ENCODE measurements at regions not wholly inside any gene's neighbourhood (a gene's known extent, or its start where the extent isn't known, plus 50 kb on each side); places are given as distances from the start of the nearest gene placed in this dataset.

GRCh38 chr10:89829262-89829886 lies 128.0 kb downstream of the KIF20B start:
- H3K36me3 ChIP-seq (ENCODE audit: insufficient read depth, low read length) = no peaks in the 10 kb centered on the region
- H3K27me3 ChIP-seq (ENCODE audit: control insufficient read depth, insufficient read depth, low read length) = peaks cover 5% of the 10 kb centered on the region
- H3K4me1 ChIP-seq (ENCODE audit: control insufficient read depth, insufficient read depth, low read length) = no peaks in the 10 kb centered on the region
- H3K9me3 ChIP-seq (replicated peaks; ENCODE audit: low read length) = no peaks in the 10 kb centered on the region
- H3K4me2 ChIP-seq (ENCODE audit: low read length) = no peak overlapping the region
- no peak overlapping the region for H3K4me3 ChIP-seq (ENCODE audit: low read length)
- no peak overlapping the region for H3K9ac ChIP-seq (ENCODE audit: low read depth, low read length)

- no peaks in the 10 kb centered on the region for H3K9me3 ChIP-seq (replicated peaks; ENCODE audit: low read length)
- H3K4me1 ChIP-seq (ENCODE audit: control insufficient read depth, insufficient read depth, low read length) = no peaks in the 10 kb centered on the region
Observed at GRCh38 chr10:89829887-89830269, 128.5 kb downstream of the KIF20B start.

DNA sequence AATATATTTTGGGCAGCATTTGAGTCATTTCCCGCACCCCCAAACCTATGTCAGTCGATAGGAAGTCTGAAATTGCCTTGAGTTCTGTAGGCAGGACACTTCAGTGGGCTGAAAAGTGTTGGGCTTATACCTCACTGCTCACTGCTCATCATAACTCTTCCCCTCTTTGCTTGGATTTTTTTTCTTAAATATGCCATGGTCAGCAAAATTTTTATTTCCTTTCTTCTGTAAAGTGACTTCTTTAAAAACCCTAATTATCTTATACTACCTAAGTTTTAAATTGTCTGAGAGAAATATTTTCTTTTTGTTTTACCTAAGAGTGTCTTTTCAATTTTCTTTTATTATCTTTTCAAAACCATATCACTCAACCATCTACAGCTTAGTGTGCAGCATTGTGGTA lies 129.2 kb downstream of the KIF20B start:
- no peak overlapping the region for H3K4me3 ChIP-seq (ENCODE audit: low read length)
- H3K27me3 ChIP-seq (ENCODE audit: control insufficient read depth, insufficient read depth, low read length) = peaks cover 8% of the 10 kb centered on the region
- H3K9me3 ChIP-seq (replicated peaks; ENCODE audit: low read length) = no peaks in the 10 kb centered on the region
- H3K9ac ChIP-seq (ENCODE audit: low read depth, low read length) = no peak overlapping the region
- no peaks in the 10 kb centered on the region for H3K4me1 ChIP-seq (ENCODE audit: control insufficient read depth, insufficient read depth, low read length)
- H3K36me3 ChIP-seq (ENCODE audit: insufficient read depth, low read length) = no peaks in the 10 kb centered on the region
- H3K4me2 ChIP-seq (ENCODE audit: low read length) = no peak overlapping the region

More at GRCh38 chr10:89829887-89830269, 128.5 kb downstream of the KIF20B start:
- no peak overlapping the region for H3K4me3 ChIP-seq (ENCODE audit: low read length)
- no peak overlapping the region for H3K9ac ChIP-seq (ENCODE audit: low read depth, low read length)
- no peak overlapping the region for H3K4me2 ChIP-seq (ENCODE audit: low read length)
- H3K36me3 ChIP-seq (ENCODE audit: insufficient read depth, low read length) = no peaks in the 10 kb centered on the region
- H3K27me3 ChIP-seq (ENCODE audit: control insufficient read depth, insufficient read depth, low read length) = peaks cover 5% of the 10 kb centered on the region

GRCh38 chr10:89836840-89837164 lies 135.4 kb downstream of the KIF20B start:
- H3K4me3 ChIP-seq (ENCODE audit: low read length) = no peak overlapping the region
- H3K9me3 ChIP-seq (replicated peaks; ENCODE audit: low read length) = no peaks in the 10 kb centered on the region
- H3K4me1 ChIP-seq (ENCODE audit: control insufficient read depth, insufficient read depth, low read length) = peaks cover 7% of the 10 kb centered on the region
- H3K36me3 ChIP-seq (ENCODE audit: insufficient read depth, low read length) = no peaks in the 10 kb centered on the region
- peaks cover 32% of the 10 kb centered on the region for H3K27me3 ChIP-seq (ENCODE audit: control insufficient read depth, insufficient read depth, low read length)
- no peak overlapping the region for H3K9ac ChIP-seq (ENCODE audit: low read depth, low read length)
- peak overlapping the region; percentile 82 for H3K4me2 ChIP-seq (ENCODE audit: low read length)

- Histone ChIP-seq H3K9ac (ENCODE audit: low read depth, low read length) (peak overlapping the region; percentile 25), H3K4me3 (ENCODE audit: low read length) (peak overlapping the region; percentile 62), H3K4me1 (ENCODE audit: control insufficient read depth, insufficient read depth, low read length) (peaks cover 7% of the 10 kb centered on the region), H3K27me3 (ENCODE audit: control insufficient read depth, insufficient read depth, low read length) (peaks cover 32% of the 10 kb centered on the region), H3K4me2 (ENCODE audit: low read length) (peak overlapping the region; percentile 82), H3K36me3 (ENCODE audit: insufficient read depth, low read length) (no peaks in the 10 kb centered on the region), H3K9me3 (replicated peaks; ENCODE audit: low read length) (no peaks in the 10 kb centered on the region)
Observed at GRCh38 chr10:89837165-89838043, 136.0 kb downstream of the KIF20B start.

GRCh38 chr10:89838044-89838615 lies 136.7 kb downstream of the KIF20B start:
- H3K4me3 ChIP-seq (ENCODE audit: low read length) = no peak overlapping the region

GRCh38 chr10:89845541-89846280 lies 144.3 kb downstream of the KIF20B start:
- Histone ChIP-seq H3K4me3 (ENCODE audit: low read length) (no peak overlapping the region), H3K36me3 (ENCODE audit: insufficient read depth, low read length) (no peaks in the 10 kb centered on the region), H3K4me2 (ENCODE audit: low read length) (no peak overlapping the region), H3K9me3 (replicated peaks; ENCODE audit: low read length) (no peaks in the 10 kb centered on the region), H3K27me3 (ENCODE audit: control insufficient read depth, insufficient read depth, low read length) (peaks cover 38% of the 10 kb centered on the region), H3K9ac (ENCODE audit: low read depth, low read length) (no peak overlapping the region), H3K4me1 (ENCODE audit: control insufficient read depth, insufficient read depth, low read length) (no peaks in the 10 kb centered on the region)

More at GRCh38 chr10:89838044-89838615, 136.7 kb downstream of the KIF20B start:
- Histone ChIP-seq H3K36me3 (ENCODE audit: insufficient read depth, low read length) (no peaks in the 10 kb centered on the region), H3K4me1 (ENCODE audit: control insufficient read depth, insufficient read depth, low read length) (peaks cover 7% of the 10 kb centered on the region), H3K4me2 (ENCODE audit: low read length) (peak overlapping the region; percentile 82), H3K9ac (ENCODE audit: low read depth, low read length) (no peak overlapping the region), H3K9me3 (replicated peaks; ENCODE audit: low read length) (no peaks in the 10 kb centered on the region), H3K27me3 (ENCODE audit: control insufficient read depth, insufficient read depth, low read length) (peaks cover 32% of the 10 kb centered on the region)

DNA sequence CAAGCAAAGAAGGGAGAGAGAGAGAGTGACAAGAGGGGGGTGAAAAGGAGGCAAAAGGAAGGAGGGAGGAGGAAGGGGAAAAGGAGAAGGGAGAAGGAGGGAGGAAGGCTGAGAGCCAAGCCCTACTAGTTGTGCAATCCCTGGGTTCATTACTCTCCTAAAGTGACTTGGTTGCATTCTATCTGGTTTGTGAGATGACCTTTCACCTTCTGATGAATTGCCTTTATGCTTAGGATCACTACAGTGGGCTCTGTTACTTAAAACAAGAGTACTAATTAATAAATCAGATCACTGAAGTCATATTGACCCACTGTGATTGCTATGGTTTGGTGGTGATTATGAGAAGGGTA lies 144.9 kb downstream of the KIF20B start:
- H3K4me3 ChIP-seq (ENCODE audit: low read length) = no peak overlapping the region
- no peak overlapping the region for H3K4me2 ChIP-seq (ENCODE audit: low read length)
- peaks cover 40% of the 10 kb centered on the region for H3K27me3 ChIP-seq (ENCODE audit: control insufficient read depth, insufficient read depth, low read length)
- no peaks in the 10 kb centered on the region for H3K4me1 ChIP-seq (ENCODE audit: control insufficient read depth, insufficient read depth, low read length)
- no peak overlapping the region for H3K9ac ChIP-seq (ENCODE audit: low read depth, low read length)
- no peaks in the 10 kb centered on the region for H3K9me3 ChIP-seq (replicated peaks; ENCODE audit: low read length)
- no peaks in the 10 kb centered on the region for H3K36me3 ChIP-seq (ENCODE audit: insufficient read depth, low read length)

- Histone ChIP-seq H3K9me3 (replicated peaks; ENCODE audit: low read length) (no peaks in the 10 kb centered on the region), H3K9ac (ENCODE audit: low read depth, low read length) (no peak overlapping the region), H3K4me3 (ENCODE audit: low read length) (no peak overlapping the region), H3K4me1 (ENCODE audit: control insufficient read depth, insufficient read depth, low read length) (no peaks in the 10 kb centered on the region), H3K36me3 (ENCODE audit: insufficient read depth, low read length) (no peaks in the 10 kb centered on the region), H3K27me3 (ENCODE audit: control insufficient read depth, insufficient read depth, low read length) (peaks cover 44% of the 10 kb centered on the region), H3K4me2 (ENCODE audit: low read length) (no peak overlapping the region)
Observed at GRCh38 chr10:89846786-89847185, 145.4 kb downstream of the KIF20B start.

DNA sequence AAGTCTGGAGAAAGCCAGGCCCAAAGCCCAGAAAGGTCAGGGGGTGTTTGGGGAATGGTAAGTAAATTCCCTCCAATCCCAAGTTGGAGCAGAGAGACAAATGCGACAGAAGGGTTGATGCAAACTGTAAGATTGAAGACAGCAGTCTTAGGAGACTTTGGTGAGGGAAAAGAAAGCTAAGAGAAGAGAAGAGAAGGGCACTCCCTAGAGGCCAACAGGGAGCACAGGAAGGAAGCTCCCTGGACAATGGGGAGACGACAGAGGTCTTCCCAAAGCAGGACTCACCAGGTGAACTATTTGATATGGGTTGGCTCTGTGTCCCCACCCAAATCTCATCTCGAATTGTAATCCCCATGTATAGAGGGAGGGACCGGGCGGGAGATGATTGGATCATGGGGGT lies 151.5 kb downstream of the KIF20B start:
- Histone ChIP-seq H3K36me3 (ENCODE audit: insufficient read depth, low read length) (no peaks in the 10 kb centered on the region), H3K9me3 (replicated peaks; ENCODE audit: low read length) (no peaks in the 10 kb centered on the region), H3K4me2 (ENCODE audit: low read length) (no peak overlapping the region), H3K27me3 (ENCODE audit: control insufficient read depth, insufficient read depth, low read length) (peaks cover 44% of the 10 kb centered on the region), H3K4me1 (ENCODE audit: control insufficient read depth, insufficient read depth, low read length) (no peaks in the 10 kb centered on the region), H3K9ac (ENCODE audit: low read depth, low read length) (no peak overlapping the region), H3K4me3 (ENCODE audit: low read length) (no peak overlapping the region)

- H3K9me3 ChIP-seq (replicated peaks; ENCODE audit: low read length) = no peaks in the 10 kb centered on the region
- H3K4me3 ChIP-seq (ENCODE audit: low read length) = no peak overlapping the region
- peaks cover 44% of the 10 kb centered on the region for H3K27me3 ChIP-seq (ENCODE audit: control insufficient read depth, insufficient read depth, low read length)
- no peak overlapping the region for H3K9ac ChIP-seq (ENCODE audit: low read depth, low read length)
- H3K4me1 ChIP-seq (ENCODE audit: control insufficient read depth, insufficient read depth, low read length) = no peaks in the 10 kb centered on the region
- no peak overlapping the region for H3K4me2 ChIP-seq (ENCODE audit: low read length)
- H3K36me3 ChIP-seq (ENCODE audit: insufficient read depth, low read length) = no peaks in the 10 kb centered on the region
Observed at GRCh38 chr10:89853781-89854191, 152.4 kb downstream of the KIF20B start.

Measured in skeletal muscle satellite cell (primary cell).